A549 (cell line): ENCODE measurements at regions not wholly inside any gene's neighbourhood (a gene's known extent, or its start where the extent isn't known, plus 50 kb on each side); places are given as distances from the start of the nearest gene placed in this dataset.

ENCODE experiments used
- GATA3 ChIP-seq: IDR thresholded peaks from 2 replicates; pipeline ENCODE4 v1.6.1; 2012; ENCODE audit warnings: borderline replicate concordance
- TF ChIP-seq, protein P1 (sequence below): fragments of 450-650 bp; IDR thresholded peaks from 2 replicates; pipeline ENCODE4 v1.6.1; 2014; ENCODE audit warnings: antibody characterized with exemption
- TF ChIP-seq, protein P2 (sequence below): fragments of >200 bp; sonication (Bioruptor Twin); formaldehyde crosslinking; IDR thresholded peaks from 3 replicates; pipeline ENCODE4 v1.5.1; 2016

DNA sequence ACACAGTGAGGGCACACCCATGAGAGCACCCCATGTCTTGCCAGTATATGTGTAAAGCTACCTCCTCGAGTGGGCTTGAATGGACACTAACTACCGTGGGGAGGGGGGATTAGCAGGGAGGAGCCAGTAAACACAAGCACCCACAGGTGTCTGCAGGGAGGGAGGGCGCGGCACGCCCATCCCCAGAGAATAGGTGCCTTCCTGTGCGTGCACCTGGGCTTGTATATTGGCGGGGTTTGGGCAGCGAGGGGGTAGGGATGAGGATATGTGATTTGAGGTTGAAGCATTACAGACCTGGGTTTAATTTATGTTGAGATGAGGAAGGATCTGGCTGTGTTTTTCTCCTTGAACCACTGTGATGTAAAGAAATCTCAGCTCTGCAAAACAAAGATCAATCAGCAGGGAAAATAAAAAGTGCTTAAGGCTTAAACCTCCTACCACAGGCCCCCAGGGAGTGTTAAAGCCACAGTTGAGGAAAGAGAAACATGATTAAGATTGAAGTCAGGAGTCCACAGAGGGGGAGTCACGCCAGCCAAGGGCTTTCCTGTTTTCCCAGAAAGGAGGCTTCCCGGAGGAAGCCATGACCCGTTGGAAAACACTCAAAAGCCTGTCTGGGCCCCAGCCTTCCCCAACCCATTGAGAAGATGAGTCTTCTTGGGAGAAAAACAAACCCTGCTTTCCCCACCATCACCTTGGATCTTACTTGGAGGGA, 80.0 kb downstream of the CAMK2N1 start:
- TF ChIP-seq, protein P1, sequence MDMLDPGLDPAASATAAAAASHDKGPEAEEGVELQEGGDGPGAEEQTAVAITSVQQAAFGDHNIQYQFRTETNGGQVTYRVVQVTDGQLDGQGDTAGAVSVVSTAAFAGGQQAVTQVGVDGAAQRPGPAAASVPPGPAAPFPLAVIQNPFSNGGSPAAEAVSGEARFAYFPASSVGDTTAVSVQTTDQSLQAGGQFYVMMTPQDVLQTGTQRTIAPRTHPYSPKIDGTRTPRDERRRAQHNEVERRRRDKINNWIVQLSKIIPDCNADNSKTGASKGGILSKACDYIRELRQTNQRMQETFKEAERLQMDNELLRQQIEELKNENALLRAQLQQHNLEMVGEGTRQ = no peak
- TF ChIP-seq GATA3 = no peak
- TF ChIP-seq, protein P2, sequence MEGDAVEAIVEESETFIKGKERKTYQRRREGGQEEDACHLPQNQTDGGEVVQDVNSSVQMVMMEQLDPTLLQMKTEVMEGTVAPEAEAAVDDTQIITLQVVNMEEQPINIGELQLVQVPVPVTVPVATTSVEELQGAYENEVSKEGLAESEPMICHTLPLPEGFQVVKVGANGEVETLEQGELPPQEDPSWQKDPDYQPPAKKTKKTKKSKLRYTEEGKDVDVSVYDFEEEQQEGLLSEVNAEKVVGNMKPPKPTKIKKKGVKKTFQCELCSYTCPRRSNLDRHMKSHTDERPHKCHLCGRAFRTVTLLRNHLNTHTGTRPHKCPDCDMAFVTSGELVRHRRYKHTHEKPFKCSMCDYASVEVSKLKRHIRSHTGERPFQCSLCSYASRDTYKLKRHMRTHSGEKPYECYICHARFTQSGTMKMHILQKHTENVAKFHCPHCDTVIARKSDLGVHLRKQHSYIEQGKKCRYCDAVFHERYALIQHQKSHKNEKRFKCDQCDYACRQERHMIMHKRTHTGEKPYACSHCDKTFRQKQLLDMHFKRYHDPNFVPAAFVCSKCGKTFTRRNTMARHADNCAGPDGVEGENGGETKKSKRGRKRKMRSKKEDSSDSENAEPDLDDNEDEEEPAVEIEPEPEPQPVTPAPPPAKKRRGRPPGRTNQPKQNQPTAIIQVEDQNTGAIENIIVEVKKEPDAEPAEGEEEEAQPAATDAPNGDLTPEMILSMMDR = no peak
